CD4-positive, alpha-beta T cell treated with Interleukin-12 subunit alpha and Interleukin-12 subunit beta, for 1 hour (primary cell): ENCODE measurements at regions not wholly inside any gene's neighbourhood (a gene's known extent, or its start where the extent isn't known, plus 50 kb on each side); places are given as distances from the start of the nearest gene placed in this dataset.

ENCODE experiments used
- DNase-seq: peaks from one replicate; pipeline ENCODE4 v3.0.0-alpha.2; 2020

DNA sequence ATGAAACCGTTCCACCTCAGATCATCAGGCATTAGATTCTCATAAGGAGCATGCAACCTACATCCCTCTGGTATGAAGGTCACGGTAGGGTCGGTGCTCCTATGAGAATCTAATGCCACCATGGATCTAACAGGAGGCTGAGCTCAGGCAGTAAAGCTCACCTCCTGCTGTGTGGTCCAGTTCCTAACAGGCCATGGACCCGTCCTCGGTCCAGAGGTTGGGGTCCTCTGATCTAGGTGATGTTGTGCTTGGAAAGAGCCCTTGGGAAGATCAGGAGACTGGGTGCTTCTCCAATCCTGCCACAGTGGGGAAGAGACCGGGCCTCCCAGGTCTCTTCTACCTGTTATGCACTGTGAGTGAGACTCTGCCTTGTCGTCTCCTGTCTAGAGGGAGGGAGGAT, 104.6 kb downstream of the ACKR3 start:
- no peak for DNase-seq

DNA sequence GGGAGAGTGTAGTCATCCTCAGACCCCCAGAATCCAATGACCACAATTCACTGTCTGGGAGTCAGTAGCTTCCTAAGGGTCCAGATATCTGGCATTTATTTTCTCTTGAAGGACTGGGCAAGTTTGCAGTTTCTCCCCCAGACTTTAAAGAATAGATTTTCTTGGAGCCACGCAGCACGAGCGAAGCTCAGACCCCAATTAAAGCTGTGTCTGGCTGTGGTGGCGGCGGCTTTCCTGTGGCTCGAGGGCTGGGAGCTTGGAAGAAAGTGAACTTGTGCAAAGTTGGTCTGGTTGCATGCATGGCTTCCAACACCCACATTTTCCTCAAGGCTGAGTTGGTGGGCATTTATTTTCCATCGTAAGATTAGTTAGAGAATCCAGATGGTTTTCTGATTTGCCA, 105.0 kb downstream of the ACKR3 start:
- DNase-seq = no peak

DNA sequence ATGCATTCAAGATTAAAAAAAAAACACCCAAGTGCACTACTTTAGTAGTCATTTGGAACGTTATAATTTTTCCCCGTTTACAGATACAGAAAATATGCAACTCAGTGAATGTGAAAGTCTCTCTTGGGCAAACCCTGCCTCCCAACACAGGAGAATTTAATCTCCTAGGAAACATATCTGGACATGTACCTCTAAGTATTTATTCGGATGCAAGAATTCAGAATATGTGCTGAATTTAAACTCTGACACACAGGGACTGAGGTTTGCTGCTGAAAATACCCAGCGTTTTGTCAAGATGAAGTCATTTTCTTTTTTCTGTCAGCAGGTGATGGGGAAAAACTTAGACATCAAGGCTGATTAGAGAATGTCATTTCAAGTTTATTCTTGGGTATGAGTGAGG, 105.4 kb downstream of the ACKR3 start:
- DNase-seq = no peak

DNA sequence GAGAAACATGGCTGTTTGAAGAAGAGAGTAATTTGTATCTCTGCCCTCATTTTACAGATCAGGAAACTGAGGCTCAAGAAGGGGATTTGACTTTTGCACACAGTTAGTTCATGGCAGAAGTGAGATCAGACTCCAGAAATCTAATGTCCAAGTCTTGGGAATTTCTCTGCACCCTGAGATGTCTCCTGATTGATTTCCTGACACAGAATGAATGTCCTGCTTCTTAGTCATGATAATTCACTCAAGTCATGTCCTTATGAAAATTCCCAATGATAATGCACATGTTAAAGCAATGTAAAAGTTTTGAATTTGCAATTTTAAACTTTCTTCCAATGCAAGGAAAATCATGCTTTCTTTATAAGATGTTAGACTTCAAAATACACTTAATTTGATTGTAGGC, 105.9 kb downstream of the ACKR3 start:
- DNase-seq = no peak

DNA sequence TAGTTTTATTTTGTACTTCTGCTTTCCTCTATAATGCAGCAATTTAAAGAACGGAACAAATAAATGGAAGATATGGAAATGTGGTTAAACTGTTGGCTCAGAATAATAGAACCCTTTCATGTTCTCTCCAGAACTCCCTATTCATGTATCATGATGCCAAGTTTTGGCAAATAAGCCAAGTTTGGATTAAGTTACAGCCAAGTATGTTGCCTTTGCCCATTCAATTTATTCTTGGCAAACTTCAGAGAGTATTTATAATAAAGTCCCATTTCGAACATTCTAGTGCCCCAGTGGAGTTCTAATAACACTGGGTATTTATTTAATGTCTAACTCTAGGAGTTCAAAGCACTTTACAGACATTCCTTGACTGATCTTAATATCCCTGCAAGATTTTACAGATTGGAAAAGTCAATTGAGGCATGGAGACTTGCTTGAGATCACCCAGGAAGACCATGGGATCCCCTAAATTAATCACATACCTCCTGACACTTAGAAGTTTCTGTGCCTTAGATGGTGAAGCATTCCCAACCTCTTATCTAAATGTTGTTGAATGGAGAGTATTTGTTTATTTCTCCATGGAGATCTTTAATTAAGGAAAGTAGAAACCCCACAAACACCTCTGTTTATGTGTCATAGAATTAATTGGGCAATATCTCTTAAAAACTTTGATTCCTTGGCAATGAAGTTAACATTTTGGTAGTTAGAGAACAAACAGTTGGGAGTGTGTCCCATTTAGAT, 106.7 kb downstream of the ACKR3 start:
- DNase-seq = no peak

DNA sequence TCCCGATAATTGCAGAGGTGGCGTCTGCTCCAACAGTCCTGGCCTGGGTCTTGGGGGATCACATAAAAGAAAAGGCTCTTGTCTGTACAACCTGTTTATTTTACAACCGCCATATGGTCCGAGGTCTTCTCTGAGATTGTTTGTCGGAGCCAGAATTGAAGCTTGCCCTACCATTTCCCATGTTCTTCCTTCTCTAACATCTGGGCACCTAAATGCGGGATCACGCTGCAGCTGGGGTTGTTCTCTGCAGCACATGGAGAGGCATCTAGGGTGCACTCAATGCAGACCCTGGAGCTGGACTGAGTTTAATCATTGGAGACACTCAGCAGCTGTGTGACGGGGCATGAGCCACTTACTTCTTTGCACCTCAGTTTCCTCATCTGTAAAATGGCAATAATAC, 107.7 kb downstream of the ACKR3 start:
- DNase-seq = no peak

DNA sequence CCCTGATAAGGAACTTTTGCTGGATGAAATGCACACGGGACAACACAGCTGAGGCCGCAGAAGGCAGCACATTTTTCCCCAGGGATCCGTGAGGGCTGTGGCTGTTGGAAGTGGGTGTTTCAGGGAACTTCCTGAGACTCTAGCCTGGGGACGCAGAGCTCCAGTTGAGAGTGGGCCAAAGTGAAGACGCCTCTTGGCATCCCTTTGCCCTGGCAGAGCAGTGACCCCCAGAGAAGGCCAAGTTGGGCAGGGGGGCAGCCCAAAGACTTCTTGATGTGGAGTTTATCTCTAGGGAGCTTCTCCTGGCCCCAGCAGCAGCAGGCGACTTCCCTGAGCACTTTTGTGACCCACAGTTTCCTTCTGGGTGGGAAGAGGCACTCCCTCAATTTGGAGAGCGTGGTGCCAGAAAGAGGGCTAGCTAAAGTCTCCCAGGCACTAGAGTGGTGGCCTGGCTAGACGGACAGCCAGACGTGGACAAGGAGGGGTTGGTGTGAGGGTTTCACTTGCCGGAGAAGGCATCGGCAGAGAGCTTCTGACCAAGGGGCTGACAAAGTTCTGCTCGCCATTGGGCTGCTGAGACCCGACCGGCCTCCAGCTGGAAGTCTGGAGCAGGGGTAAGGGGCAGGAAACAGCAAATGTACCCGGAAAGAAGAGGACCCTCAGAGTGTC, 108.8 kb downstream of the ACKR3 start:
- DNase-seq = no peak

DNA sequence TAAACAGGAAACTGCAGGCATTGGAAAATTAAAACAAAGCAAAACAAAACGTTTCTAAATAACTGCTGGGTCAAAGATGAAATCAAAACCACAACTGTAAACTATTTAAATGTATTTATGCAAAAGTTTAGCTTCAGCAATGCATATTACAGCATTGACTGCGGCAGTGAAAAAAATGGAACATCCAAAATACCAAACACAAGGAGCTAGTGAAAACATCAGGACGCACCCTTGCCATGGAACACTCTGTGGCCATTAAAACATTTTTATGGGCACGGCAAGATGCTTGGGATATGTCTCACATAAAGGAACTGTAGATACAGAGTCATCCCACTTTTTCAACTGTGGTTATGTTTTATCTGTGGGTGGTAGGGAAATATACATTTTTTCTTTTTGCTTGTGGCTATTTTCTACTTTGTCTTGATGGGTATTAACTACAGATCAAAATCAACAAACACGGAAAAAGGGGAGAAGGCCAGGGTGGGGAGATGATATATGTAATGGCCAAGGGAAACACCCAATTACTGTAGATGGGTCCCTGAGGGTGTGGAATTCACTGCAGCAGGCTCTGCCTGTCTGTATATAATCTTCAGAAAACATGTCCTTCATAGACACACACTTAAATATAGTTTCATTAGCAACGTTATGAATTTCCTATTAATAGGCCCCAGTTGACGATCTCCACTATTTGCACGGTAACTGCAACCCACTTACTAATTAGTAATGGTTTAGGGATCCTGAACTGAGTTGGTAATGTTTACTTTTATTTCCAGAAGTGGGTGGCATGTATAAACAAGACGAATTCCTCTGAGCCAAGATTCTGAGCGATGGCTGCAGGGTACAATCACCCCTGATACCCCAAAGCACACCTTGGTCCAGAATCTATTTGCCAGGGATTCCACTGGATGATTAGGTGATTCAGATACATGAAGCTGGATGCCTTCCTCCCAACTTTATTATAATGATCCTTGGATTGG, 110.5 kb downstream of the ACKR3 start:
- DNase-seq = no peak

DNA sequence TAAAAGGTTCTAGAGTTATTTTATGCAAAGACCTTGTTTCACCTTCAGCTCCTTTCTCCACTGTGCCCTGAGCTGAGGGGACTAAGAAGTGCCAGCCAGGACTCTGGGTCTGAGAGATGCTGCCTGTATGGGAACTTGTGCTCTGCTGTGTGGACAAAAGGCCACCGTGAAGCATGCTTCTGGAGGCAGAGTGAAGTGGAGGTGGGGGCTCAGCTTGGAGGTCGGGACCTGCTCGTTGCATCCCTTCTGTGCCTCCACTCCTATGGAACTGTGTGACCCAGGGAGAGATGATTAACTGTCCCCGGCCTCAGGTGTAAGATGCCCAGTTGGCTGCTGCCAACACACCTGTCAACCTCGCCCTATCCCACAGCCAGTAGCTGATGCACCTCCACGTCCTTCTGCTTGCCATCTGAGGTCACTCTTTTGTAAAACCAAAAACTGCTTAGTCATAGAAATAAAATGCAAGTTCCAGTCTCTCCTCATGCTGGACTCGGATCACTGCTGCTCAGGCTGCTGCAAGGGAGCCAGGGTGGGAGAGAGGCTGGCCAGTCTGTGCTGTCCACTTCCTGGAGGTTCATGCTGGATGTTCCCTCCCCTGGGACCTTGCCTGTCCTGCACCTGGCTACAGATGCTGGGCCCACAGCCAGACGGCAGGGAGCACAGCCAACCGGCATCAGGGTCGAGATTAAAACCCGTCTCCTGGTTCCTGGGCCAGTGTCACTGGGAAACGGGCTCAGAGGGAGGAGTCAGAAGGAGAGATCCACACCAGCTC, 113.2 kb downstream of the ACKR3 start:
- no peak for DNase-seq

DNA sequence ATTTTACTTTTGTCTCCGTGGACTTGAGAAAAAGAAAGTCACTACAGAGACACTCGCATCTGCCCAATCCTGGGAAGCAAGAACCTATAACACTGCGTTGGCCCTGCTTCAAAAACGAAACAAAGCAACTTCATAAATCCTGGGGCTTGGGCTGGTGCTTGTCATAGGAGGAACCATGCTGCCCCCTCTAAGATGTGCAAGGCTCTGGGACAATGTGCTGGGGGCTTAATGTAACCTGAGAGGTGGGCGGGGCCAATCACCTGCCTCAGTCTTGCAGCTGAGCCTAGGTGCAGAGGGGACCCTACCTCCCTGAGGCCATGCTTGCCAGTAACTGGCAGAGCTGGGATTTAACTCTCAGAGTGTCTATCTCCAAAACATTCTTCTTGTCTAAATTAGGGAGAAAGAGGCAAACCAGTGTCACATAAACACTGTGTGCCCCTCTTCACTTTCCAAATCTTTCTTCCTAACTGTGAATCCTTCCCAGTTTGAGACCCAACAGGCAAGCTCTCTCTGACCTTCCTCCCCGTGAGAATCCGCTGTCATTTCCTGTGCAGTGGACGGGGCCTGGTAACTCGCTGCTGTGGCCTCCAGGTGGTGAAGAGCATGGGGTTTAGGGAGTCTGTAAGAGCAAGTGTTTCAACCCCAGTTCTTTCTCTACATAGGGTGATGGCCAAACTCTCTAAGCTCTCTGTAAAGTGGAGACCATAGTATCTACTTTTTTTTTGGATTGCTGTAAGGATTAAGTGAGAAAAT, 115.1 kb downstream of the ACKR3 start:
- no peak for DNase-seq

DNA sequence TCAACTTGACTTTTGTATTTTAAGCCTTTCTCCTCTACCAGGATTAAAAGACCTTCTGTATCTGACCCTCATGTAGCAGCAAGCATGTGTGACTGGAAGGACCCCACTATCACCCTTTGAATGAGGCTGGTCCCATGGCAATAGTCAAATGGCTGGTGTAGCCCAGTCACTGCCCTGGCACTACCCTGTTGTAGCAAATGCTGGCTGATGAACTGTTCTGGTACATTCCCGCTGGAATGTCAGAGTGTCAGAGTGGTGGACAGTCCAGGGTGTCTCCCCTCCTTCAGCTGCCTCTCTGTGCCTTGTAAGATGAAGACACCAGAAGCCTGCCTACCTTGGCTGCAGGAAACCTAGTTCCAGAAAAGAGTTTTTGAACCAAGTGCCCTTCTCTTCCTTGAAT, 115.7 kb downstream of the ACKR3 start:
- no peak for DNase-seq

DNA sequence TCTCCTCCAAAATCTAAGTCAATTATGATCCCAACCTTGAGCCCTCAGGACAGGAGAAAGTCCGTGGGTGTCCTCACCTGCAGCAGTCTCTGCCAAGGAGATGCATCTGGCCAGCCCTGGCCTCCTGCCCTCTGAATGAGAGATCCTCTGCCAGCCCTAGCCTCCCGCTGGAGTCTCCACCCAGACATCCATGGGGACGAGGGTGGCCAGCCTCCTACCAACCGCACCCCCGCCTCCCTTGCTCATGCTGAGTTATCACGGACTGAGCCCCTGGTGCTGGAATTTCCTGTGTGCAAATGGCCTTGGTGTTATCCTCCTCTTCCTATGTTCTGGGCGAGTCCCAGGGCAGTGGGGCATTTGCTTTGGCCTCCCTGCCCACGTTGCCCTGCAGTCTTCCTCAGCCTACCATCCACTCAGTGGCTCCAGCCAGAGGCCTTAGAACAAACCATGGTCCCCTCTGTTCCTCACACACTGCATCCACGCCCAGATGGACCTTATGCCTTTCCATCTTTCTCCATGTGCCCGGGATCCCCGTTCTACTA, 116.4 kb downstream of the ACKR3 start:
- DNase-seq = no peak

DNA sequence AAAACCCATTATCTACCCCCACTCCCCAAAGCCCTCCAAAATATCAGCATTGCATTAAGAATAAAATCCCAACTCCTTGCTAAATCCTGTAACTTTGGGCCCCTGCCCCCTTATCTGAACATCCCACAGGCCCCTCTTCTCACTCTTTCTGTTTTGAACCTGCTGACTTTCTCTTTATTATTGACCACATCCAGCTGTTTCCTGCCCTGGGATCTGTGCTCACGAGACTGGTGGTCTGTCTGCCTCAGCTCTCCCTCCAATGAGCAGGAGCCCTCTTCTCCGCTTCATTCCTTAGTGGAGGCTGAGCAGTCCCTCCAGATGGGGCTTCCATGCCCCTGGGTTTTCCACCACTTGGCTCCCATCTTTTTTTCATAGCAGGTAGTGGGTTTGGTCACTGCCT, 116.9 kb downstream of the ACKR3 start:
- DNase-seq = no peak

DNA sequence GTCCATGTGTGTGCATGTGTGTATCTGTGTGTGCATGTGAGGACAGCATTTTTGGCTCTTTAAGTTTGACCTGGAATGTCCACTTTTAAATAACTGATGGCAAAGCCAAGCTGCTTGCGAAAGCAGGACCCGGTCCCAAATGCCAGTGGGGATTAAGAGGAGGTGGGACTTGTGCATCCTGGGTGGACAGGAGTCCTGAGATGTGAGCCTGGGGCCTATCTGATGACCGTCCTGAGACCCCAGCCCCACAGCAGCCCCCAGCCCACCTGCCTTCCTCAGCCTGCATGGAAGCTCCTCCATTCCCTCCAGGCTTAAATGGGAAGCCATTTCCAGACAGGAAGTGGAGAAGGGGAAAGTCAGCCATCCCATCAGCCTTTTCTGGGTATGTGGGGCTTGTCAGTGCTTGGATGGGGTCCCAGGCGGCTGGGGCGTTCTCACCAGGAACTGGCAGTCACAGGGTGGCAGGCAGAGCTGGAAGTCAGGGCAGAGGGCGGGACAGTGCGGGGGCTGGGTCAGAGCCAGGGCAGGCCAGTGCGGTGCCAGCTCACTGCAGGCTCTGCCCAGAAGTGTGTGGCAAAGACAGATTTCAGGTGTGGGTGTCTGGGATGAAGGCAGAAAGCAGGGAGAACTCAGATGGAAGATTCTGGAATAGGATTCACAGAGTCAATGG, 117.8 kb downstream of the ACKR3 start:
- no peak for DNase-seq

DNA sequence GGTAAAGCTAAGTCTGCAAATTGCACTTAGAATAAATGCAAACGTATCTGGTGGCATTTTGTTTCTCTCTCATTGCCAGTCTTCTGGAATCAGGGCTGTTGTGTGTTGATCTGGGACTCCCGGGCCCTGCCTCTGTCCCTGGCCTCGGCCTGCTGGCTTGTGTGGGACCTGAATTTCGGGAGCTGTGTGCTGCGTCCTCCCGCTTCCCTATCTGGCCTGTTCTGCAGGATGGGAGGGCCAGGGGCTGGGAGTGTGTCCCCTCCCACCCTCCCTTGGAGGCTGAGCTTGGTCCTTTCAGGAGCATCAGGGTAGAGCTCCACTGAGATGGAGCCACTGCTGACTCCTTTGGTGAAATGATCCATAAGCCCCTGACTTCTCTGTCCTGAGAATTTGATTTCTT, 118.5 kb downstream of the ACKR3 start:
- no peak for DNase-seq

DNA sequence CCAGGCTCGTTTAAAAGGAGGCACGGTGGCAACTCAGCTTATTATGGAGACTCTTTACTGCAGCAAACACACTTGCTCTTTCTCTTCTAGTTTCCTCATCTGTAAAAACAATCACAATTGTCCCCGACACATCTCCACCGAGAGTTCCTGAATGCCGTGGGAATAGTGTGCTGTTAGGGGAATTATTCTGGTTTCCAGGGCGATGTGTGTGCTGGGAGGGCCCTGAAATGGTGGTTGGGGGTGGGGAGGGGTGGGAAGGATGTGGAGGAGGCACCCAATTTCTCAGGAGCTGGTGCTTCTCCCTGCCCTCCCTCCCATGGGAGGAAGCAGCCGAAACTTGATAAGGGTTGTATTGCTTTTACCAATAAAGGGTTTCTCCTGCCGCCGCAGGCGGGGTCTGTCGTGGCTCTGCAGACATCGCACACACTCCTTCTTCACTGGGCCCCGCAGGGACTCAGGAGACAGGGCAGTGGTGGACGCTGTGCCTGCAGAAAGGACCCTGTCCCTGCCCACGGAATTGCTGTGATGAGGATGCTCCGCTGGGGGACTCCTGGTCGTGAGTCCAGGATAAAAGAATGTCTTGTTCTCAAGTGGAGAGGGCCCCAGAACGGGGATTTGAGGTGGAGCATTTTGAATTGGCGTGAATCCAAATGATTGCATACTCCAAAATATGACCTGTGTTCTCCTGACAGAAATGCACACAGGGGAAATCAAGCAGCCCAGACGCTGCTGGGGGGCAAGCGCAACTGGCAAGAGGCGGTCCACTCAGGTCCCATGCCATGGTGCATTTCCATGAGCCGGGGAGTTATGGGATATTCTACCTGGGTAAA, 119.2 kb downstream of the ACKR3 start:
- no peak for DNase-seq

DNA sequence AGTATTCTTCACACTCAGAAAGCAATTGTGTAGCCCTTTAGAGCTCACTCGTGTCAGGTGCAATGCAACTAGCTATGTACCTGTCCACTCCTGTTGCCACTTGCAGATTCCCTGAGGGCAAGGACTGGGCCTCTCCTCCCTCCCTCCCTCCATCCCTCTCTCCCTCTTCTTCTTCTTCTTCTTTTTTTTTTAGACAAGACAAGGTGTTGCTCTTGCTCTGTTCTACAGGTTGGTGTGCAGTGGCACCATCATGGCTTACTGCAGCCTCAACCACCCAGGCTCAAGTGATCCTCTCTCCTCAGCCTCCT, 119.7 kb downstream of the ACKR3 start:
- DNase-seq = no peak

DNA sequence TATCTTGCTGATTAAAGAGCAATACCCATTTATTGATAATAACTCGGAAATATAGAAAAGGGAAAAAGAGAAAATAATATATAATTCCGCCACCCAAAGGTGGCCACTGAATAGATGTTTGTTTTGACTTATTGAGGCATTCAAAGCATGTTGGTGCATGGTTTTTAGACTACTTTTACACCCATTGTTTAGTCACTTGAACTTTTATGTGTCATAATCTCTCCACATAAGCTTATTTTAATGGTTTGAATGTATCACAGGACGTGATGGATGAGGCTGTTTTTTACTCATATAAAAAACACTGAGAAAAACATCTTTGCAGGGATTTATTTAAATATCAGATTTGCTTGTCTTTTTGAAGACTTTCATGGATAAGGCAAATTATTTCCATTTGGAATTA, 120.4 kb downstream of the ACKR3 start:
- DNase-seq = no peak

DNA sequence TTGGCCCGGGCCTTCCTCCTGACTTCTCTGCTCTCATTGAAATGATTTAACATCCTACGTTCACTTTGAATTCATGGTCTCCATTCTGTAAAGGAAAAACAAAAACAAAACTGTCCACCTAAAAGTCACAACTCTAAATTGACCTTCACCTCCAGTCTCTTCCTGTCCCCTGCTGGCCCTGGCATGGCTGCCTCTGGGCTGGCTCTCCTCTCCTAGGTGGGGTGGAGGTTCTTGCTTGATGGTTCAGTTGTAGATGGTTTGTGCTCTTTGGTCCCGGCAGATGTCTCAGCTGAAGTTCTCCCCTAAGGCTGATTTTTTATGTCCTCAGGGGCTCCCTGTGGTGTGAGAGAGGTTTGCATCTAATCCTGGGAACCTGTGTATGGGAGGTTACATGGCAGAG, 121.1 kb downstream of the ACKR3 start:
- no peak for DNase-seq

DNA sequence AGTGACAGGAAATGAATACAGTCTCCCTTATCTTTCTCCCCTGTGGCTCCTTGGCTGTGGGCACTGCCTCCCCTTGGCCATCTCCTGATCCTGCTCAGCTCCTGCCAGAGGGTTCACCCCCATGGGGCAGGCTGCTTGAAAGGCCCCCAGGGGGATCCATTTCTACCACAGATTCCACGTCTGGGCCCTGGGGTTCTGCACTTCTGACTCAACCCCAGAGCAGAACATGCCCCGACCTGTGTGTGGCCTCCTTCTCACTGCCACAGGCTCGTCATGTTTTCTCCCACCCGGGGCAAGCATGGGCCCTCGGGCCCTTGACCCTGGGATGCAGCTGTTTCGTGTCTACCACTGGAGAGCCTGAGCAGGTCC, 122.2 kb downstream of the ACKR3 start:
- no peak for DNase-seq

DNA sequence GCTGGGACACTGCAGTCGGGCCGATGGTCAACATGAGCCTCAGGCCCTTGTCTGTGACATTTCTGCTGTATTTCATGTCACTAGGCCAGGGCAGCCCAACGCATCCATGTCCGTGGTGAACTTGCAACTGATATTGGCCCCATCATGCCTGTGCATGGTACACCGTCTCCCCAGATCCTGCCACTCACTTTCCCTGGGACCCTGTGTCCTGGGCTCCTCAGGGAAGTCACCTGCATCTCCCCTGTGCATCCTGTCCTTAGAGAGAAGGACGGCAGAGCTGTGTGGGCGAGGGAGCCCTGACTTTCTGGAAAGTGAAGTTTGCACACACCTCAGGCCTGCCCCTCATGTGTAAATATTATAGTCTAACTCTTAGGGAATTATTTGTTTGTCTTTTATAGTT, 123.3 kb downstream of the ACKR3 start:
- no peak for DNase-seq
